HG02642 (cell line): ENCODE measurements at regions not wholly inside any gene's neighbourhood (a gene's known extent, or its start where the extent isn't known, plus 50 kb on each side); places are given as distances from the start of the nearest gene placed in this dataset.
"Not testable (repeated sequence)": the region's sequence is repeated elsewhere in the genome, so short reads cannot be mapped to it uniquely, and the experiment has no call there.

ENCODE experiments used
- ATAC-seq: cut with Tn5 transposase; IDR thresholded peaks from one replicate; pipeline ENCODE4 v1.9.1; 2021; ENCODE audit warnings: mild to moderate bottlenecking; ENCODE audit not compliant: unreplicated experiment, poor library complexity

DNA sequence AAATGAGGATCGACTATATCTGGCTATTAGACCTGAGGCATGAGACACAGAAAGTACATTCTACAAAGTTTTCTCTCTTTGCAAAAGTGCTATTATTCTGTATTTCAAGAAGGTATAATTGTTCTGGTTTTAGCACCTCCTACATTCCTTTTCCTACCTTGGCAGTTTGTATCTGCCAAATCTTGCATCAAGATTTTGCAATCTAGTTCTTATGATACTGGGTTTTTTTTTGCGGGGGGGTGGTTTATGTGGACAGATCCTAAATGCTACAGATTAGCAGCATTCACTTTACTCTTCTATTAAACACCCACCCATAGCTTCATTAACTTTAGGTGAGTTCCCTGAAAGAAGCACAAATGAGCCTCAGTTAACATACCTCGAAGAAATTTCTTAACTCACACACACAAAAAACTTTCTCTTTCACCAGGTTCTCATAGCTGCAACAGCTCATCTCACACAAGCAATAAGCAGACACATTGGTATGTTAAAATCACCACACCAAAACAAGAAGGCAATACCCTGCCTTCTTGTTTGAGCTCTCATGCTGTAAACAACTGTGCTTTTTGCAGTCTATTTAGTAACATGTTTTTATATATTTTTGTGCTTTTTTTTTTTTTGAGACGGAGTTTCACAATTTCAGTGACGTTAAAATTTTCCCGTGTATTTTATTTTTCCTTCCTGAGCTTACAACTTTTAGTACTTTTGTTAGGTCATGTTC, 73.0 kb upstream of the VGLL4 start:
- ATAC-seq: no peak

DNA sequence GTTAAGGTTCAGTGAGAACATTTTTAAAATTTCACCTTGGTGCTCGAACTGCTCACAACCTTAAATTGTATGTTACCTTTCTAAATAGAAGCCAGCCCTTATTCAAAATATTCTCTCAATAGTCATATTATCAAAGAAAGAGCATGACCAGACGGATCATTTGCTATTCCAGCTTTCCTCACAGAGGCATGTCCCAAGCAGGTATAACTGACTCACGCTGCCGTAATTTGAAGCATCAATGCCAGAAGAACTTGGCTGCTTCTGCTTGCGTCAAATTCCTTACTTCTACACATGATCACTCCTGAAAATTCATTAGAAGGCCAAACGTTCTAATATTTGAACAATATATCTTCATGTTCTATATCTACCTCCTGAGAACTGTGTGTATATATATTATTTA, 69.5 kb upstream of the VGLL4 start:
- no peak for ATAC-seq

DNA sequence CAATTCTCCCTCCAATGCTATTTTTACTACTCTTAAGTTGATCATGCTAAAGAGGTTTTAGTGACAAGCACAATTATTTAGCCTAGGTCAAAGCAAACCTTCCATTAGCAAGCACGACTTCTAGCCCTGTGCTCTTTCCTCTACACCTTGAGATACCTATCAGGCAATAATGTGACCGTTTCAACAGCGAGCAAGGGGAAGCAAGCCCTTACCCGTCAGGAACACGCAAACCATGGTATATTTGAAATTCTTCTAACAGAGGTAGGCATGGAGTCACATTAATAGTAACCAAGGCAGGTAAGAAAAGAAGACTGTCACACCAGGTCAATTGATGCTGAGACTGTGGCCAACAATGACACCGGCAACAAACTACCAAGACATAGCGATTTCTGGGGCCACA, 68.9 kb upstream of the VGLL4 start:
- no peak for ATAC-seq

DNA sequence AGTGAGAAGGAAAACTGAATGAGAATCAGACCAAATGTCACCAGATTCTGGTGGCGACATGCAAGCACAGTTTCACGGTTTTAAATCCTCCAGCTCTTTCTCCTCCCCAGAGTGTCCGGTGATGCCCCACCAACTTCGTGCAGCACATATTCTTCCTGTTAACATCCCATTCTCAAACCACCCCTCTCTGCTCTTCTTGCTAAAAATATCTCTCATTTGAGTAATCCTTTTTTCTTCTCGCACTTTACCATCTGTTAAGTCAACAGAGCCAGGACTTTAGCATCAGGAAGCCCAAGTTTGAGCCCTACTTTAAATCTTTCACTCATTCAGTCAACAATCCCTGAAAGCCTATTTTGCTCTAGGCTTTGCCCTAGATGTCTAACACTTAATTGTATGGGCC, 68.2 kb upstream of the VGLL4 start:
- no peak for ATAC-seq

DNA sequence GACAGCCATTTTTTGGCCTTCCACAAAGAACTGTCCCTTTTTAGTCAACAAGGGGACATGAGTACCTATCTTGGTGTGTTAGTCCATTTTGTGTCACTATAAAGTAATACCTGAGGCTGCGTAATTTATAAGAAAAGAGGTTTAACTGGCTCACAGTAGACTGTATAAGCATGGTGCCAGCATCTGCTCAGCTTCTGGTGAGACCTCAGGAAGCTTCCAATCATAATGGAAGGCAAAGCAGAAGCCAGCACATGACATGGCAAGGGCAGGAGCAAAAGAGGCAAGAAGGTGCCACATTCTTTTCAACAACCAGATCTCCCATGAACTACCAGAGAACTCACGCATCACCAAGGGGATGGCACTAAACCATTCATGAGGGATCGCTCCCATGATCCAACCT, 66.1 kb upstream of the VGLL4 start:
- no peak for ATAC-seq

DNA sequence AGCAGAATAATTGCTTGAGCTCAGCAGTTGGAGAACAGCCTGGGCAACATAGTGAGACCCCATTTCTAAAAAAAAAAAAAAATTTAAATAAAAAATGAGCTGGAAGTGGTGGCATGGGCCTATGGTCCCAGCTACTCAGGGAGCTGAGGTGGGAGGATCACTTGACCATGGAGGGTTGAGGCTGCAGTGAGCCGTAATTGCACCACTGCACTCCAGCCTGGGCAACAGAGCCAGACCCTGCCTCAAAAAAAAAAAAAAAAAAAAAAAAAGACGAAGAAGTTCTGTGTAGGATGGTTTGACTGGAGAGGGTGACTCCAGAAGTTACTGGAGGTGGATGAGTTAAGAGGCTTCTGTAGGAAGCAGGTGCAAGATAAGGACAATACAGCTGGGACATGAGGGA, 63.4 kb upstream of the VGLL4 start:
- not testable (repeated sequence) for ATAC-seq

DNA sequence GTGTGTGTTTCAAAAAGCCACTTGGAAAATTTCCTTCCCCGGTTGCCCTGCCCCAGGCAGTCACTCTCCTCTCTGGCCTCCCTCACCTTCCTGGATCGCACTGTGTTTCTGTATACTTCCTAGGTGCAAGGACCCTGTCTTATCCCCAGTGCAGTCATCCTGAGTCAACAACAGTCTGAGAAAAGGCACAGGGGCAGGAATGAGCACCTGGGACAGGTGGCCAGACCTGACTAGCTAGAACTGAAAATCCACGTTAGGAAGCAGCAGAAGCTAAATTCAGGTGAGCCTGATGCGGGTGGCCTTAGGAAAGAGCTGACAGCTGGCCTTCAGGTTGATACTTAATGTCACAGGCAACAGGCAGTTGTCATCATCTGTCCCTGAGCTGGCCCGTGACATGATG, 62.9 kb upstream of the VGLL4 start:
- no peak for ATAC-seq

DNA sequence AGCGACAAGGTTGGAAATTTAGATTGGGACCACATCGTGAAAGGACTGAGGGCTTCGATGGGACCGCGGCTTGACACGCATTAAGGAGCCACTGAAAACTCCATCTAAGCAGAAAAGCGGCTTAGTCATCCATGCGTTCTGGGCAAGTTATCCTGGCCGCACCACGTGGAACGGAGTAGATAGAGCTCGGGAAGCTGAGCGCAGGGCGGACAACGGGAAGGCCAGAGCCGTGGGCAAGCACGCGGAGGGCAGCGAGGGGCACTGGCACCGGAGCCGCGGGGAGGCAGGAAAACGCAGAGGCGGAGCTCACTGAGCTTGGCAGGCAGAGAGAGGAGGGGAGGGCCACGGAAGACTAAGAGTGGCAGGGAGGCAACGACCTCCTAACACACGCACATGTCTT, 61.3 kb upstream of the VGLL4 start:
- ATAC-seq: no peak

DNA sequence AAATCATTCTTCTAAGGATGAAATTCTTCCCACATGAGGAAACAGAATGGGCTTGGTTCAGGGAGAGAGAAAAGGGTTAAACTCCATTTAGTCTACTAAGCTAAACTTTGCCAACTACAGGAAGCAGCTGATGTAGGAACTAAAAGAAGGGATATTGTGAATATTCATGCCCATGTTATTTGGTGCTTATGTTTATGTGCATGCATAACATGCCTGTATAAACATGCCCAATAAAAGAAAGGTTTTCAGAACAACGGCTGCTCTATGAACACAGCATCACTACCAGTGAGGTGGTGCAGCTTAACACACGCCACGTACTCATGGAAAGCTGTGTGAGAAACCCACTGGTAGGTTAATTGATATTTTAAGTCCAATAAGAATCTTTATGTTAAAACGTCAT, 59.4 kb upstream of the VGLL4 start:
- ATAC-seq: no peak

DNA sequence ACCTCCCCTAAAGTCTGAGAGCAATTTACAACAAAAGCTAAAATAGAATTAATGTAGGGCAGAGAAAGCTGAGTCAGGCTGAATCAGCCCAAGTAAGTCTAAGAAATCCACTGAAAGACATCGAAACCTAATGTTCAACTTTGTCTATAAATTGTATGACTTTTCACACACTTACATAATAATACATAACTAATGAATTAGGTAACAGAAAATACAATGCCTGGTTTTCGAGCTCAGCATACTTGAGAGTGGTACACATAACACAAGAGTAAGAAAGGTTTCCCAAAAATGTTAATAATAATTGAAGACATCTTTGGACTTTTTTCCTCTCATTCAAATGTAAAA, 55.3 kb upstream of the VGLL4 start:
- ATAC-seq: no peak

DNA sequence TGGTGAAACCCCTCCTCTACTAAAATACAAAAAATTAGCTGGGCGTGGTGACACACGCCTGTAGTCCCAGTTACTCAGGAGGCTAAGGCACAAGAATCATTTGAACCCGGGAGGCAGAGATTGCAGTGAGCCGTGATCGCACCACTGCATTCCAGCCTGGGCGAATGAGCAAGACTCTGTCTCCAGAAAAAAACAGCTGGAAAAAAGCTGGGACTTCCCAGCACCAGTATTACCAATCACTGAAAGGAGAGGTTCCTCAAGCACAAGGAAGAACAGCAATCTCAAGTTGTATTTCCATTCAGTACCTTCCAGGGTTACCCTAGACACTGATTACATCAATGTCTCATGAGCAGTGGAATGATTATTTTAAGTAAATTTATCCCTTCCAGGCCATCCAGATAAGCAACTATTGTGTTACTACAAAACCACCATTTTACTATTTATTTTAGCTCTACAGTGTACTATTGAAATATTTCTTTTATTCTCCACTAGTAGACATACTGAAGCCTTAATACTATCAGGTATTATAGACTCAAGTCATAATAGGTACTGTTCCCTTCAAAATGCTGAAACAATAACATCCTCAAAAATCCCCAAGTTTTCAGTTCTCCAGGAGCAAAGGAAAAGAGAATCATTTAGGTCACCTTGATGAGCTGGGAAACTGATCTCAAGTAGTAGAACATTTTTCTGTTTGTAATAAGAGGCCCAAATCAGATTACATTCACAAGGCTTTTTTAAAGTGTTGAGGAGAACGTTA, 54.8 kb upstream of the VGLL4 start:
- ATAC-seq: no peak

DNA sequence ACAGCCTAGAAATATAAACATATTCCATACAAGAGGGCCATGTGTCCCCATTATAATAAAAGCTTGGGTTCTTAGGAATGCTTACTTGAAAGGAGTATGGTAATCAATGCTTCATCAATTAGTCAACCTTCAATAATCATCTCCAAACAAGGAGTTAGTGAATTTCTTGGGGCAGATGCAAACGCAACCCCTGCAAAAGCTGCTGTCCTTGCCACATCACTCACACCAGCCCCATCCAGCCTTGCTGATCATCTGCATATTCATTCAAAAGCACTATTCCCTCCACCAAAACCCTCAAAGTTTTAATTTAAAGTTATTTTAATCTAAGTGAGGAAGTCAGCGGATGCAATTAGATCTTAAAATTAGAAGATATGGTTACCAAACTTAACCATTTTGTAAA, 54.0 kb upstream of the VGLL4 start:
- ATAC-seq: no peak

DNA sequence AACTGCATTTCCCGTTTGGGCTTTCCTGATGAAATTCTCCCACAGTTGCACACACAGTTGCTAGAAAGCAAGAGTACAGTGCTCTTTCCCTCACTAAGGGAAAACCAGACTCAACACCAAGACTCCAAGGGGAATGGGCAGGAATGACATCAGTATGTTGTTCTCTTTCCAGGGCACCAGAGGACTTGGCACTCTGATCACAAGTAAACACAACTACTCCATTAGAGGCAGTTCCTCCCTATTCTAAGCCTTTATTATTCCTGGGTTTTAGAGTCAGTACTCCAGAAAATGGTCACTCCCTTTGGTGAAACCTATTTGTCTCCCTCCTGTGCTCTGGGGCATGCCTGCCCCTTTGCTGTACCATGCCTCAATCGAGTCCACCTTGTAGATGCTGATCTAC, 52.3 kb upstream of the VGLL4 start:
- no peak for ATAC-seq
